Lung (tissue), 11 donors: ENCODE measurements at regions not wholly inside any gene's neighbourhood (a gene's known extent, or its start where the extent isn't known, plus 50 kb on each side); places are given as distances from the start of the nearest gene placed in this dataset.

ENCODE experiments used
- ATAC-seq: fragments of 200-7000 bp; cut with Tn5 transposase; one replicate; pipeline ENCODE4 v1.9.1; 2020; ENCODE audit warnings: moderate number of reproducible peaks; ENCODE audit not compliant: insufficient read depth, low FRiP score
- DNase-seq, 3 donors: peaks; one replicate each; pipeline ENCODE4 v3.0.0-alpha.2; 2013 to 2017
- H3K27ac ChIP-seq, 2 donors: one replicate each; pipeline ENCODE4 v1.5.1; 2013; ENCODE audit warnings: mild to moderate bottlenecking in 2 of 2, moderate library complexity in 2 of 2, control low read depth in 1 of 2, inconsistent platforms in 1 of 2, low read depth in 1 of 2, low read length in 1 of 2
- H3K27me3 ChIP-seq, 3 donors: one replicate each; pipeline ENCODE4 v1.5.1; 2013; ENCODE audit warnings: low read length in 2 of 3; ENCODE audit not compliant: control insufficient read depth in 3 of 3, insufficient read depth in 3 of 3
- H3K36me3 ChIP-seq, 4 donors: one replicate each; pipeline ENCODE4 v1.5.1; 2013; ENCODE audit warnings: low read length in 4 of 4, mild to moderate bottlenecking in 1 of 4, moderate library complexity in 1 of 4; ENCODE audit not compliant: control insufficient read depth in 4 of 4, insufficient read depth in 4 of 4
- H3K4me1 ChIP-seq, 5 donors: one replicate each; pipeline ENCODE4 v1.5.1; 2013; ENCODE audit warnings: low read length in 5 of 5, mild to moderate bottlenecking in 2 of 5, moderate library complexity in 1 of 5; ENCODE audit not compliant: control insufficient read depth in 5 of 5, insufficient read depth in 5 of 5
- H3K4me3 ChIP-seq: one replicate; pipeline ENCODE4 v1.5.1; 2013; ENCODE audit warnings: mild to moderate bottlenecking, control low read depth, moderate library complexity
- H3K9ac ChIP-seq, 2 donors: one replicate each; pipeline ENCODE4 v1.5.1; 2013; ENCODE audit warnings: low read length in 2 of 2, control low read depth in 1 of 2; ENCODE audit not compliant: insufficient read depth in 1 of 2
- H3K9me3 ChIP-seq, 4 donors: one replicate each; pipeline ENCODE4 v1.5.1; 2013; ENCODE audit warnings: low read length in 3 of 4, mild to moderate bottlenecking in 1 of 4, moderate library complexity in 1 of 4; ENCODE audit not compliant: control insufficient read depth in 4 of 4, insufficient read depth in 3 of 4
- CTCF ChIP-seq: IDR thresholded peaks from 2 replicates; pipeline ENCODE4 v1.5.1; 2012; ENCODE audit warnings: mild to moderate bottlenecking; ENCODE audit errors: control extremely low read depth, extremely low read depth
- WGBS, 2 donors: extraction: QIAGEN DNeasy Blood & Tissue Kit; methylation state at CpG; one replicate each; pipeline ENCODE4 v1.1.7; 2013; 5-methylcytosine and 5-hydroxymethylcytosine counted together
- donor health status: control.
- donor health status: control.
- donor health status: Bipolar disorder and iron deficiency.
- donor health status: healthy.
- donor health status: DM: yes; HTN: yes; CAD: no.

GRCh38 chrX:73992019-73992418 lies 139.5 kb upstream of the XIST start:
- Histone ChIP-seq H3K36me3 (peaks cover 0 to 39% (median 7%) of the 10 kb centered on the region in 4 donors), H3K9me3 (peaks cover 0 to 3% (median 1%) of the 10 kb centered on the region in 4 donors), H3K9ac (no peak overlapping the region), H3K4me3 (no peak overlapping the region), H3K4me1 (no peaks in the 10 kb centered on the region), H3K27me3 (no peaks in the 10 kb centered on the region), H3K27ac (no peak overlapping the region)
- TF ChIP-seq CTCF: no peak
- DNase-seq (no peak), ATAC-seq (no peak)
- WGBS, 2 donors: 96 to 97% methylated on average over 6 of the region's 6 CpGs

GRCh38 chrX:73987166-73987565 lies 134.7 kb upstream of the XIST start:
- Histone ChIP-seq H3K9ac (no peak overlapping the region), H3K27ac (no peak overlapping the region), H3K4me1 (no peaks in the 10 kb centered on the region), H3K4me3 (no peak overlapping the region), H3K9me3 (peaks cover 0 to 3% (median 0%) of the 10 kb centered on the region in 4 donors), H3K27me3 (no peaks in the 10 kb centered on the region), H3K36me3 (peaks cover 0 to 20% (median 2%) of the 10 kb centered on the region in 4 donors)
- TF ChIP-seq CTCF: no peak
- DNase-seq (no peak), ATAC-seq (no peak)

GRCh38 chrX:73979551-73980131 lies 127.1 kb upstream of the XIST start:
- Histone ChIP-seq H3K9ac (no peak overlapping the region), H3K4me1 (no peaks in the 10 kb centered on the region), H3K27ac (no peak overlapping the region), H3K9me3 (no peaks in the 10 kb centered on the region), H3K27me3 (no peaks in the 10 kb centered on the region), H3K36me3 (peaks cover 0 to 2% (median under 1%) of the 10 kb centered on the region in 4 donors), H3K4me3 (no peak overlapping the region)
- 79 to 87% methylated on average over 5 of the region's 5 CpGs for WGBS, 2 donors
- TF ChIP-seq CTCF: no peak
- DNase-seq (no peak), ATAC-seq (no peak)
